GM12878 (cell line): ENCODE measurements at regions not wholly inside any gene's neighbourhood (a gene's known extent, or its start where the extent isn't known, plus 50 kb on each side); places are given as distances from the start of the nearest gene placed in this dataset.
A peak's percentile ranks its signal among the peaks of the same experiment; 100 is the strongest.
"Not testable (repeated sequence)": the region's sequence is repeated elsewhere in the genome, so short reads cannot be mapped to it uniquely, and the experiment has no call there.

ENCODE experiments used
- ATAC-seq: fragments of 200-7000 bp; cut with Tn5 transposase; 3 replicates; pipeline ENCODE4 v1.9.1; 2020; ENCODE audit warnings: mild to moderate bottlenecking, moderate library complexity
- BruUV-seq: library from RNA; stranded (reverse); fragments of 400-500 nt; replicated peaks from 2 replicates; lab custom pipeline; 2021; lab: Mats Ljungman, UMichigan
- CTCF ChIA-PET: fragments of 300-600 bp; sonication (Branson Sonifier 250); formaldehyde crosslinking; extraction: SDS; loops from one replicate; lab custom pipeline; 2021; ENCODE audit warnings: inconsistent platforms; lab: Yijun Ruan, JAX
- POLR2A ChIA-PET: fragments of 350-600 bp; formaldehyde crosslinking; extraction: SDS; loops from one replicate; lab custom pipeline; 2021; ENCODE audit warnings: inconsistent platforms; lab: Charles Lee
- RAD21 ChIA-PET: fragments of 300-600 bp; sonication (Branson Sonifier 250); formaldehyde crosslinking; loops from one replicate; lab custom pipeline; 2023; ENCODE audit warnings: antibody characterized with exemption; ENCODE audit not compliant: unreplicated experiment; lab: Charles Lee
- SMC1A ChIA-PET: fragments of 300-600 bp; sonication (Branson Sonifier 250); formaldehyde crosslinking; loops from one replicate; lab custom pipeline; 2023; ENCODE audit not compliant: unreplicated experiment, uncharacterized antibody; lab: Charles Lee
- DNase-seq: peaks from one replicate; pipeline ENCODE4 v3.0.0-alpha.2; 2011; ENCODE audit warnings: low read depth, low spot score
- FAIRE-seq: peaks from 3 replicates; lab custom pipeline; 2011; peaks lifted over from hg19 to GRCh38; lab: Jason Lieb, UNC
- H2AFZ ChIP-seq: 2 replicates; pipeline ENCODE4 v1.6.0; 2011; ENCODE audit warnings: low read depth, low read length, control low read depth; ENCODE audit not compliant: control insufficient read depth
- H3K27ac ChIP-seq: 2 replicates; pipeline ENCODE4 v1.5.1; 2011; ENCODE audit warnings: control low read depth; ENCODE audit not compliant: control insufficient read depth, insufficient read depth
- H3K27me3 ChIP-seq, 2 experiments: replicated peaks in 1 of 2; 2 replicates each; pipeline versions ENCODE4 v1.6.0 to v1.6.1; 2011; ENCODE audit warnings: low read length in 1 of 2; ENCODE audit not compliant: control insufficient read depth in 2 of 2, insufficient read depth in 2 of 2
- H3K36me3 ChIP-seq, 2 experiments: 2 replicates each; pipeline ENCODE4 v1.5.1; 2011; ENCODE audit warnings: low read length in 1 of 2; ENCODE audit not compliant: control insufficient read depth in 2 of 2, insufficient read depth in 2 of 2
- H3K4me1 ChIP-seq: 2 replicates; pipeline ENCODE4 v1.6.1; 2011; ENCODE audit warnings: mild to moderate bottlenecking, low read length, moderate library complexity, mixed read lengths; ENCODE audit not compliant: control insufficient read depth, insufficient read depth
- H3K4me2 ChIP-seq: 2 replicates; pipeline ENCODE4 v1.6.0; 2011; ENCODE audit warnings: control low read depth; ENCODE audit not compliant: control insufficient read depth, insufficient read depth
- H3K4me3 ChIP-seq: fragments of 200-600 bp; sonication (generic); 2 replicates; pipeline ENCODE4 v1.5.1; 2016
- H3K79me2 ChIP-seq: 2 replicates; pipeline ENCODE4 v1.6.0; 2011; ENCODE audit warnings: low read length; ENCODE audit not compliant: control insufficient read depth, insufficient read depth
- H3K9ac ChIP-seq: 2 replicates; pipeline ENCODE4 v1.8.0; 2011; ENCODE audit warnings: low read length, control low read depth, mixed read lengths; ENCODE audit not compliant: control insufficient read depth, insufficient read depth
- H3K9me3 ChIP-seq: replicated peaks from 3 replicates; pipeline ENCODE4 v1.5.1; 2011; ENCODE audit warnings: mild to moderate bottlenecking, low read length; ENCODE audit not compliant: control insufficient read depth, insufficient read depth
- H4K20me1 ChIP-seq: 2 replicates; pipeline ENCODE4 v1.6.0; 2011; ENCODE audit not compliant: control insufficient read depth, insufficient read depth
- ASH2L ChIP-seq: fragments of 300-600, 200-600 bp; sonication (generic); IDR thresholded peaks from 2 replicates; pipeline ENCODE4 v1.6.1; 2017; ENCODE audit warnings: low read depth, mild to moderate bottlenecking, borderline replicate concordance
- CREM ChIP-seq: IDR thresholded peaks from 2 replicates; pipeline ENCODE4 v1.6.1; 2014; ENCODE audit warnings: antibody characterized with exemption, low read depth
- MTA3 ChIP-seq: IDR thresholded peaks from 2 replicates; pipeline ENCODE4 v1.6.1; 2012; ENCODE audit warnings: low read length, inconsistent platforms, borderline replicate concordance
- NFYA ChIP-seq: IDR thresholded peaks from 2 replicates; pipeline ENCODE4 v1.6.1; 2011; ENCODE audit warnings: low read depth, mild to moderate bottlenecking, low read length, improper control_type of control experiment, borderline replicate concordance
- RCOR1 ChIP-seq: conservative IDR thresholded peaks from 2 replicates; pipeline ENCODE4 v1.6.1; 2012; ENCODE audit warnings: low read depth, low read length, improper control_type of control experiment
- RUNX3 ChIP-seq: IDR thresholded peaks from 2 replicates; pipeline ENCODE4 v1.6.1; 2012; ENCODE audit warnings: low read length, inconsistent platforms
- SMAD5 ChIP-seq: IDR thresholded peaks from 2 replicates; pipeline ENCODE4 v1.6.1; 2016; ENCODE audit warnings: antibody characterized with exemption, low read depth
- SPI1 ChIP-seq: IDR thresholded peaks from 2 replicates; pipeline ENCODE4 v1.6.1; 2011; ENCODE audit warnings: low read depth, mild to moderate bottlenecking, low read length, moderate library complexity, borderline replicate concordance; ENCODE audit not compliant: insufficient read depth
- TARDBP ChIP-seq: IDR thresholded peaks from 2 replicates; pipeline ENCODE4 v1.6.1; 2016; ENCODE audit warnings: borderline replicate concordance
- TBL1XR1 ChIP-seq: IDR thresholded peaks from 2 replicates; pipeline ENCODE4 v1.6.1; 2012; ENCODE audit warnings: low read depth, low read length, improper control_type of control experiment
- WGBS: methylation state at CpG from one replicate; pipeline ENCODE4 v1.1.6; 2016; ENCODE audit warnings: low lambda C conversion rate; ENCODE audit not compliant: insufficient replicate concordance, insufficient coverage; ENCODE audit errors: missing lambda C conversion rate; 5-methylcytosine and 5-hydroxymethylcytosine counted together
- in situ Hi-C: fragments of 300-500 bp; cut with MboI; formaldehyde crosslinking; loops from 9 replicates; pipeline ENCODE4 v1.14.3; 2018; ENCODE audit warnings: mixed read lengths
- intact Hi-C: fragments of 100-400 bp; cut with micrococcal nuclease; formaldehyde crosslinking; loops from one replicate; pipeline ENCODE4 v1.14.2; 2022; ENCODE audit not compliant: unreplicated experiment
- TF ChIP-seq, protein P1 (sequence below): fragments of 450-650 bp; IDR thresholded peaks from 2 replicates; pipeline ENCODE4 v1.6.1; 2017; ENCODE audit warnings: borderline replicate concordance
- TF ChIP-seq, protein P2 (sequence below): IDR thresholded peaks from 2 replicates; pipeline ENCODE4 v1.6.1; 2012; ENCODE audit warnings: low read length, inconsistent platforms
- TF ChIP-seq, protein P3 (sequence below): fragments of 450-650 bp; IDR thresholded peaks from 2 replicates; pipeline ENCODE4 v1.6.1; 2017; ENCODE audit warnings: mild to moderate bottlenecking, low read depth, inconsistent platforms; ENCODE audit not compliant: poor library complexity, severe bottlenecking

DNA sequence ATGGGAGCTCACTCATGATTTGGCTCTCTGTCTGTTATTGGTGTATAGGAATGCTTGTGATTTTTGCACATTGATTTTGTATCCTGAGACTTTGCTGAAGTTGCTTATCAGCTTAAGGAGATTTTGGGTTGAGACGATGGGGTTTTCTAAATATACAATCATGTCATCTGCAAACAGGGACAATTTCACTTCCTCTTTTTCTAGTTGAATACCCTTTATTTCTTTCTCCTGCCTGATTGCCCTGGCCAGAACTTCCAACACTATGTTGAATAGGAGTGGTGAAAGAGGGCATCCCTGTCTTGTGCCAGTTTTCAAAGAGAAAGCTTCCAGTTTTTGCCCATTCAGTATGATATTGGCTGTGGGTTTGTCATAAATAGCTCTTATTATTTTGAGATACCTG lies 173.8 kb upstream of the ZNF521 start:
- BruUV-seq, ATAC-seq, H3K9me3 ChIP-seq, H3K27me3 ChIP-seq, H3K79me2 ChIP-seq, DNase-seq, RAD21 ChIA-PET, H3K4me2 ChIP-seq, FAIRE-seq, H2AFZ ChIP-seq, H3K9ac ChIP-seq, CTCF ChIA-PET, H3K36me3 ChIP-seq, POLR2A ChIA-PET, H4K20me1 ChIP-seq, H3K27ac ChIP-seq, in situ Hi-C loops, H3K4me1 ChIP-seq, intact Hi-C loops: not testable (repeated sequence)
- WGBS: 0% methylated on average over 1 of the region's 1 CpG
- TF ChIP-seq SPI1: peak; percentile 57
- TF ChIP-seq, all 136 proteins: peak for 1; not testable (repeated sequence) for 135
- H3K4me3 ChIP-seq, SMC1A ChIA-PET: not testable (repeated sequence)

DNA sequence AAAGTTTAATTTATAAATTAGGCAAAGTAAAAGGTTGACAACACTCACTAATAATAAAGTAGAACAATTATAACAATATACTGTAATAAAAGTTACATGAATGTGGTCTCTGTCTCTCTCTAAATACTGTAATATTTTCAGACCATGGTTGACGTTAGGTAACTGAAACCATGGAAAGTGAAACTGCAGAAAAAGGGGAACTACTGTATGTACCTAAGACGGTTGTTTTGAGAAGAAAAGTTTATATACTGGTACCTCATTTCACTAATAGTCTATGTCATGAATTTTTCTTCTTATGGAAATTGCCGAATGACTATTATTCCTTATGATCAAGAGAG lies 166.7 kb upstream of the ZNF521 start:
- Histone ChIP-seq H3K36me3 (no peaks in the 10 kb centered on the region), H2AFZ (no peak overlapping the region), H3K4me1 (no peaks in the 10 kb centered on the region), H3K4me2 (no peak overlapping the region), H3K79me2 (no peaks in the 10 kb centered on the region), H3K4me3 (no peak overlapping the region), H3K9me3 (no peaks in the 10 kb centered on the region), H3K27ac (no peak overlapping the region), H4K20me1 (no peaks in the 10 kb centered on the region), H3K27me3 (no peaks in the 10 kb centered on the region), H3K9ac (no peak overlapping the region)
- no TSS peak for BruUV-seq
- ChIA-PET CTCF (no interaction called here), RAD21 (no interaction called here), SMC1A (no interaction called here), POLR2A (no interaction called here)
- ATAC-seq (peak; percentile 96), FAIRE-seq (peak; percentile 35), DNase-seq (peak; percentile 21)
- in situ Hi-C loops: no loop called here
- 3% methylated on average over 3 of the region's 3 CpGs for WGBS
- intact Hi-C loops: no loop called here
- peak; percentile 48; the same call in 1 of the 2 replicates for TF ChIP-seq RUNX3
- no peak for TF ChIP-seq NFYA
- TF ChIP-seq RCOR1: no peak
- TF ChIP-seq MTA3: no peak
- no peak for TF ChIP-seq ASH2L
- TF ChIP-seq, protein P1, sequence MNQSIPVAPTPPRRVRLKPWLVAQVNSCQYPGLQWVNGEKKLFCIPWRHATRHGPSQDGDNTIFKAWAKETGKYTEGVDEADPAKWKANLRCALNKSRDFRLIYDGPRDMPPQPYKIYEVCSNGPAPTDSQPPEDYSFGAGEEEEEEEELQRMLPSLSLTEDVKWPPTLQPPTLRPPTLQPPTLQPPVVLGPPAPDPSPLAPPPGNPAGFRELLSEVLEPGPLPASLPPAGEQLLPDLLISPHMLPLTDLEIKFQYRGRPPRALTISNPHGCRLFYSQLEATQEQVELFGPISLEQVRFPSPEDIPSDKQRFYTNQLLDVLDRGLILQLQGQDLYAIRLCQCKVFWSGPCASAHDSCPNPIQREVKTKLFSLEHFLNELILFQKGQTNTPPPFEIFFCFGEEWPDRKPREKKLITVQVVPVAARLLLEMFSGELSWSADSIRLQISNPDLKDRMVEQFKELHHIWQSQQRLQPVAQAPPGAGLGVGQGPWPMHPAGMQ: no peak
- peak; percentile 50; the same call in 1 of the 2 replicates for TF ChIP-seq CREM
- TF ChIP-seq SMAD5: no peak
- TF ChIP-seq, protein P2, sequence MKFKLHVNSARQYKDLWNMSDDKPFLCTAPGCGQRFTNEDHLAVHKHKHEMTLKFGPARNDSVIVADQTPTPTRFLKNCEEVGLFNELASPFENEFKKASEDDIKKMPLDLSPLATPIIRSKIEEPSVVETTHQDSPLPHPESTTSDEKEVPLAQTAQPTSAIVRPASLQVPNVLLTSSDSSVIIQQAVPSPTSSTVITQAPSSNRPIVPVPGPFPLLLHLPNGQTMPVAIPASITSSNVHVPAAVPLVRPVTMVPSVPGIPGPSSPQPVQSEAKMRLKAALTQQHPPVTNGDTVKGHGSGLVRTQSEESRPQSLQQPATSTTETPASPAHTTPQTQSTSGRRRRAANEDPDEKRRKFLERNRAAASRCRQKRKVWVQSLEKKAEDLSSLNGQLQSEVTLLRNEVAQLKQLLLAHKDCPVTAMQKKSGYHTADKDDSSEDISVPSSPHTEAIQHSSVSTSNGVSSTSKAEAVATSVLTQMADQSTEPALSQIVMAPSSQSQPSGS: no peak
- no peak for TF ChIP-seq TARDBP
- TF ChIP-seq, protein P3, sequence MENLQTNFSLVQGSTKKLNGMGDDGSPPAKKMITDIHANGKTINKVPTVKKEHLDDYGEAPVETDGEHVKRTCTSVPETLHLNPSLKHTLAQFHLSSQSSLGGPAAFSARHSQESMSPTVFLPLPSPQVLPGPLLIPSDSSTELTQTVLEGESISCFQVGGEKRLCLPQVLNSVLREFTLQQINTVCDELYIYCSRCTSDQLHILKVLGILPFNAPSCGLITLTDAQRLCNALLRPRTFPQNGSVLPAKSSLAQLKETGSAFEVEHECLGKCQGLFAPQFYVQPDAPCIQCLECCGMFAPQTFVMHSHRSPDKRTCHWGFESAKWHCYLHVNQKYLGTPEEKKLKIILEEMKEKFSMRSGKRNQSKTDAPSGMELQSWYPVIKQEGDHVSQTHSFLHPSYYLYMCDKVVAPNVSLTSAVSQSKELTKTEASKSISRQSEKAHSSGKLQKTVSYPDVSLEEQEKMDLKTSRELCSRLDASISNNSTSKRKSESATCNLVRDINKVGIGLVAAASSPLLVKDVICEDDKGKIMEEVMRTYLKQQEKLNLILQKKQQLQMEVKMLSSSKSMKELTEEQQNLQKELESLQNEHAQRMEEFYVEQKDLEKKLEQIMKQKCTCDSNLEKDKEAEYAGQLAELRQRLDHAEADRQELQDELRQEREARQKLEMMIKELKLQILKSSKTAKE: no peak
- TF ChIP-seq TBL1XR1: no peak
